ENCODE measurements at regions not wholly inside any gene's neighbourhood (a gene's known extent, or its start where the extent isn't known, plus 50 kb on each side); places are given as distances from the start of the nearest gene placed in this dataset.

GRCh38 chr1:88133991-88134390 lies 550.1 kb upstream of the PKN2 start:
- no peak for TF ChIP-seq CTCF (IDR thresholded peaks at IDR 0.05; ENCODE audit: borderline replicate concordance, control extremely low read depth, extremely low read depth, insufficient read depth, missing control alignments)
- no peak for DNase-seq (ENCODE audit: low spot score)
- in situ Hi-C loops (cut with MboI; ENCODE audit: low sequenced_read_pairs, unreplicated experiment), result no loop called here

- in situ Hi-C loops (cut with MboI; ENCODE audit: low sequenced_read_pairs, unreplicated experiment), result no loop called here
- no peak for TF ChIP-seq CTCF (IDR thresholded peaks at IDR 0.05; ENCODE audit: borderline replicate concordance, control extremely low read depth, extremely low read depth, insufficient read depth, missing control alignments)
These were observed 548.8 kb upstream of the PKN2 start for GRCh38 chr1:88134983-88135921.

GRCh38 chr1:88139633-88140032 lies 544.4 kb upstream of the PKN2 start:
- no peak for DNase-seq (ENCODE audit: low spot score)
- TF ChIP-seq CTCF (IDR thresholded peaks at IDR 0.05; ENCODE audit: borderline replicate concordance, control extremely low read depth, extremely low read depth, insufficient read depth, missing control alignments), result no peak
- in situ Hi-C loops (cut with MboI; ENCODE audit: low sequenced_read_pairs, unreplicated experiment), result no loop called here

More at GRCh38 chr1:88134983-88135921, 548.8 kb upstream of the PKN2 start:
- DNase-seq (ENCODE audit: low spot score), result no peak

- in situ Hi-C loops (cut with MboI; ENCODE audit: low sequenced_read_pairs, unreplicated experiment), result no loop called here
- TF ChIP-seq CTCF (IDR thresholded peaks at IDR 0.05; ENCODE audit: borderline replicate concordance, control extremely low read depth, extremely low read depth, insufficient read depth, missing control alignments), result no peak
- DNase-seq (ENCODE audit: low spot score), result no peak
These were observed 543.7 kb upstream of the PKN2 start for GRCh38 chr1:88140325-88140724.

- in situ Hi-C loops (cut with MboI; ENCODE audit: low sequenced_read_pairs, unreplicated experiment), result no loop called here
These were observed 542.5 kb upstream of the PKN2 start for GRCh38 chr1:88141499-88142074.

GRCh38 chr1:88145752-88146151 lies 538.3 kb upstream of the PKN2 start:
- in situ Hi-C loops (cut with MboI; ENCODE audit: low sequenced_read_pairs, unreplicated experiment), result no loop called here
- DNase-seq (ENCODE audit: low spot score), result no peak
- no peak for TF ChIP-seq CTCF (IDR thresholded peaks at IDR 0.05; ENCODE audit: borderline replicate concordance, control extremely low read depth, extremely low read depth, insufficient read depth, missing control alignments)

More at GRCh38 chr1:88141499-88142074, 542.5 kb upstream of the PKN2 start:
- no peak for TF ChIP-seq CTCF (IDR thresholded peaks at IDR 0.05; ENCODE audit: borderline replicate concordance, control extremely low read depth, extremely low read depth, insufficient read depth, missing control alignments)
- DNase-seq (ENCODE audit: low spot score), result no peak
